Adipocyte (in vitro differentiated cells): ENCODE measurements at regions not wholly inside any gene's neighbourhood (a gene's known extent, or its start where the extent isn't known, plus 50 kb on each side); places are given as distances from the start of the nearest gene placed in this dataset.

Source experiments
- DNase-seq: peaks from one replicate; pipeline ENCODE4 v3.0.0-alpha.2; 2015; ENCODE audit warnings: low read depth
- H3K27me3 ChIP-seq: replicated peaks from 2 replicates; pipeline ENCODE4 v1.7.0; 2013; ENCODE audit warnings: mild to moderate bottlenecking, low read length, moderate library complexity; ENCODE audit not compliant: control insufficient read depth, insufficient read depth
- H3K36me3 ChIP-seq: 2 replicates; pipeline ENCODE4 v1.7.0; 2013; ENCODE audit warnings: low read length, mild to moderate bottlenecking, moderate library complexity; ENCODE audit not compliant: control insufficient read depth, insufficient read depth, severe bottlenecking
- H3K4me1 ChIP-seq: 2 replicates; pipeline ENCODE4 v1.7.0; 2013; ENCODE audit warnings: mild to moderate bottlenecking, low read length, moderate library complexity; ENCODE audit not compliant: control insufficient read depth, insufficient read depth
- H3K4me3 ChIP-seq: 2 replicates; pipeline ENCODE4 v1.7.0; 2013; ENCODE audit warnings: mild to moderate bottlenecking, low read length, moderate library complexity
- H3K9ac ChIP-seq: 2 replicates; pipeline ENCODE4 v1.7.0; 2013; ENCODE audit warnings: mild to moderate bottlenecking, low read length, moderate library complexity
- H3K9me3 ChIP-seq: 2 replicates; pipeline ENCODE4 v1.7.0; 2013; ENCODE audit warnings: mild to moderate bottlenecking, low read length, moderate library complexity; ENCODE audit not compliant: control insufficient read depth

DNA sequence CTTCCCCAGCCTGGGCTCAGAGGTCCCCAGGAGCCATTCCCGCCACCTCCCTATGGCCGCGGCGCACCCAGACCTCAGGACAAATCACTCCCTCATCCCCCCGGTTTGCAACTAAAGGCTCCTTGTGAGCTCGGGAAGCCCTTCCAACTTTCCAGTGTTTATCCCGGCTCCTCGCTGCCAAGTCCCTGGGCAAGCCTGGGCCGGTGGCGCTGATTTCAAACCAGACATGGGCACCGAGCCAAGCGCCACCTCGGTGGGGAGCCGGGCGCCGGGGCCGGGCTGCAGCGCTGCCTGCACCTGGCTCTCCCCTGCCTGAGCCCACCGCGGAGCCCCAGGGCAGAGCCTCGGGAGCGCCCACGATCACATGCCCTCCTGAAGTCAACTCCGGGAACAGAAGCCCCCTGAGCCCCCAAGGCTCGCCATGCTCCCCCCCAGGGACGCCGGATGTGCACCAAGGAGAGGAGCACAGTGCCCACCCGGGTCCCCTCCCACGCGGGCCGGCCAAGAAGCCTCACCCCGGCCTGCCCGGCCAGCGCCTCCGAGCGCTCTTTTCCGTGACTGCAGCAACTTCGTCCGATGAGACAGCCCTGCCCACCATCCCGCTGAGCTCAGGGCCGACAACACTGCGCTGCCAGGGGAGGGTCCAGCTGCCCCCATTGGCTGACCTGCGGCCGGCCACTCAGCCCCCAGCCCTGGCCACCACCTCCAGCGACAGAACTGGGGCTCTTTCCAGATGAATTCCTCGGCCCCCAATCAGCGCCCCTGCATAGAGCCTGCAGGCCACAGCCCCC lies 50.0 kb downstream of the NCOR2 start:
- peak overlapping the region; percentile 77 for H3K4me3 ChIP-seq

DNA sequence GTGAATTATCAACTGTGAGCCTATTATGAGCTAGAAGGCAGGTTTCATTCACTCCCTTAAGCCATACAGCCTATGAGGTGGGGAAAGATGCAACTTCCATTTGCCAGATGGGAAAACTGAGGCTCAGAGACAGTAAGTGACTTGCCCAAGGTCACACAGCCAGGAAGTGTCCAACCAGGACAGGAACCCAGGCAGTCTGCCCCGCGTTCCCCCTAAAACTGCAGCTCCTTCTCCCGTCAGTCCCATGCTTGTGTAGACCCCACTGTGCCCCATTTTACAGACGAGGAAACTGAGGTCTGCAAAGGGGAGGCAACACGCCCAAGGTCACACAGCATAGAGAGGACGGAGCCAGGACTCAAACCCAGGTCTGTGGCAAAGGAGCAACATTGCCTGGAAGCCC lies 50.6 kb downstream of the NCOR2 start:
- Histone ChIP-seq H3K4me1 (peaks cover 60% of the 10 kb centered on the region), H3K9me3 (no peaks in the 10 kb centered on the region), H3K4me3 (peak overlapping the region; percentile 77), H3K9ac (peak overlapping the region; percentile 81), H3K36me3 (no peaks in the 10 kb centered on the region), H3K27me3 (no peaks in the 10 kb centered on the region)
- DNase-seq, result no peak

More for the DNA sequence above, 50.0 kb downstream of the NCOR2 start:
- peak overlapping the region; percentile 81 for H3K9ac ChIP-seq
- H3K27me3 ChIP-seq, result no peaks in the 10 kb centered on the region
- H3K36me3 ChIP-seq, result no peaks in the 10 kb centered on the region
- DNase-seq, result peak; percentile 81
- H3K4me1 ChIP-seq, result peaks cover 57% of the 10 kb centered on the region
- H3K9me3 ChIP-seq, result no peaks in the 10 kb centered on the region

DNA sequence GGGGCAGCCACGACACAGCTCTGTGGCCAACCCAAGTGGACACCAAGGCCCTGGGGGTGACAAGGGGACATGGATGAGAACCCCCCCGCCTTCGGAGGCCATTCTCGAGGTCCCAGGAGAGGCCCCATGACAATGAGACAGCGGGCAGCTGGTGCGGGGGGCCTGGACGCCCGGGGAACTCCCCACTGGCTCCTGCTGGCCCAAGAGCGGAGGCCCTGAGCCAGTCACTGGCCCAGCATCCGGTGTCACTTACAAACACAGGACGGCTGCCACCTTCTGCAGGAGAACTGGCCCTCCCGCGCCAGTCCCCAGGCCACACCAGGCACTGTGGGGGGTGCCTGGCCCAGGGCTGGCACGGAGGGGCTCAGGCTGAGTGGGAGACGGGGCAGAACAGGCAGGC lies 51.4 kb downstream of the NCOR2 start:
- Histone ChIP-seq H3K9me3 (no peaks in the 10 kb centered on the region), H3K9ac (peak overlapping the region; percentile 81), H3K4me3 (no peak overlapping the region), H3K36me3 (no peaks in the 10 kb centered on the region), H3K4me1 (peaks cover 60% of the 10 kb centered on the region), H3K27me3 (no peaks in the 10 kb centered on the region)
- DNase-seq, result no peak

DNA sequence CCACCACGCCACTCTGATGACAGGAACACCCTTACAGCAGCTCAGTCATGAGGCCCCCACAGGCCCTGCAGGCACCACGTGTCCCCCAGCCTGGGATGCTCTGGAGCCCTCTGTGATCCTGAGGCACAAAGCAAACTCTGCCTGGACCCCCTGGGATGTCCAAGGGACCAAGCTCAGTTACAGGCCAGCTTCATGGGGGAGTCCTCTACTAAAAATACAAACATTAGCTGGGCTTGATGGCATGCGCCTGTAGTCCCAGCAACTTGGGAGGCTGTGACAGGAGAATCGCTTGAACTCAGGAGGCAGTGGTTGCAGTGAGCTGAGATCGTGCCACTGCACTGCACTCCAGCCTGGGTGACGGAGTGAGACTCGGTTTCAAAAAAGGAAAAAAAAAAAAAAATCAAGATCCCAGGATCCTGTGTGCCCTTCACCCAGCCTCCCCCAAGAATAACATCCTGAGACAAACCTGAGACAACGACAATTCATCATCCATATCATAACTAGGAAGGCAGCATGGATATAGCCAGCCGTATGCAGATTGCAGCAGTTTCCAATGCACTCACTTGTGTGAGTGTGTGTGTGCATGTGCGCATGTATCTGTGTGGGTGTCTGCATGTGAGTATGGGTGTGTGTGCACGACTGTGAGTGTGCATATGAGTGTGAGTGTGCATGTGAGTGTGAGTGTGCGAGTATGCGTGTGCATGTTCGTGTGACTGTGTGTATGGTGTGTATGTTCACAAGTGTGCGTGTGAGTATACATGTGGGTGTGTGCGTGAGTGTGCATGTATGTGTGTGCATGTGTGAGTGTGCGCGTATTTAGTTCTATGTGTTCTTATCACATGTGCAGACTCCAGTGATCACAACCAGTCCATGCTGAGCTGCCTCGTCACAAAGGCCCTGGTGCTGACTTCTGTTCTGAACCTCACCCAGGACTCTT lies 52.1 kb downstream of the NCOR2 start:
- Histone ChIP-seq H3K4me3 (no peak overlapping the region), H3K9ac (no peak overlapping the region), H3K4me1 (peaks cover 58% of the 10 kb centered on the region), H3K9me3 (no peaks in the 10 kb centered on the region), H3K27me3 (no peaks in the 10 kb centered on the region), H3K36me3 (no peaks in the 10 kb centered on the region)
- no peak for DNase-seq

GRCh38 chr12:124514145-124514995 lies 53.0 kb downstream of the NCOR2 start:
- Histone ChIP-seq H3K9me3 (no peaks in the 10 kb centered on the region), H3K4me1 (peaks cover 58% of the 10 kb centered on the region), H3K27me3 (no peaks in the 10 kb centered on the region), H3K36me3 (no peaks in the 10 kb centered on the region), H3K4me3 (no peak overlapping the region), H3K9ac (no peak overlapping the region)
- DNase-seq, result no peak

DNA sequence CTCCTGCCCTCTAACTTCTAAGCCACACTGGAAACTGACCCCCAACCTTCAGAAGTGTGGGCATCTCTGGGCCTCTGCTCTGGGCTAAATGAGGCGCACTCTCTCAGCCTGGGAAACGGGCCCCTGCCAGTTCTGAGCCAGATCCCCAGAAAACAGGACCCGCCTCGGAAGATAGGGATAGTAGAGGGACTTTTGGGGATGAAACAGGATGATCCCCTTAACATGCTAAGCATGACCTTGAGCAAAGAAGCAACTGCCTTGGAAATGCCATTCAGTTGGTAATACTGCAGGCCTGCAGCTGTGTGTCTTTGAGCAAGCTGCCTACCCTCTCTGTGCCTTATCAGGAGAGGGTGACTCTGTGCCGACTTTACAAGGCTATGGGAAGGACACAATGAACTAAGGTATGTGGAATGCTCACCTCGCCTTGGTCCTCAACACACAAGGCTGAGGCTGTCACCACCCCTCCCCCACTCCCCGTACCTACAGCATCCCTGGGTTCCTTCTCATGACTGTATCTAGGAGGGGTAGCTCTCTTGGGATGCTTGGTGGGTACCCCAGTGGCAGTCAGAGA lies 54.0 kb downstream of the NCOR2 start:
- peak overlapping the region; percentile 41 for H3K9ac ChIP-seq
- H3K4me1 ChIP-seq, result peaks cover 60% of the 10 kb centered on the region
- H3K4me3 ChIP-seq, result peak overlapping the region; percentile 39
- no peaks in the 10 kb centered on the region for H3K36me3 ChIP-seq
- no peaks in the 10 kb centered on the region for H3K27me3 ChIP-seq
- H3K9me3 ChIP-seq, result no peaks in the 10 kb centered on the region
- DNase-seq, result no peak

DNA sequence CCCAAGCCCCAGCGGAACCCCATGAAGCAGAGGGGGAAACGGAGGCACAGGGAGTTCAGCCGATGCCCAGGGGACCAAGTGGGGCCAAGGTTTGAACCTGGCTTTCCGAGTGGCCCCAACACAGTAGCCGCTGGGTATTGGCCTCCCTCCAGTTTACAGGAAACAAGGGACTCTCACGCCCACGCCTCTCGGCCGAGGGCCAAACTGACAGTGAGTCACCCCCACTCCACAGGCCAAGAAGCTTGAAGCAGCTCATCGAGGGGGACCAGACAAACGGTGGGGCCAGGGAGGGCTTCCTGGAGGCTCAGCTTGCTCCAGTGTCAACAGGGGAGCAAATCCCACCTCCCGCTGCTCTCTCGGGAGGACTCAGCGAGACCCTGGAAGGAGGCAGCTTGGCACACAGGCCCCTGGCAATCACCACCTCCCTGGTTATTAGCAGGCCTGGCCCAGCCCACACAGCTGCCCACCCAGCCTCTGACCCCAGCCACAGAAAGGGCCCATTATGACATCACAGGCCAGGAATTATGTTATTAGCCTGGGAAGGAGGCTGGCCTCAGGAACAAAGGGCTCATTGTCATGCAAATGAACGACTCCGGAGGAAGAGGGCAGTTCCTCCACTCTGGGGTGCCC lies 54.6 kb downstream of the NCOR2 start:
- H3K4me3 ChIP-seq, result peak overlapping the region; percentile 39
- H3K27me3 ChIP-seq, result no peaks in the 10 kb centered on the region
- H3K36me3 ChIP-seq, result no peaks in the 10 kb centered on the region
- peak overlapping the region; percentile 41 for H3K9ac ChIP-seq
- peak; percentile 93 for DNase-seq
- peaks cover 65% of the 10 kb centered on the region for H3K4me1 ChIP-seq
- H3K9me3 ChIP-seq, result no peaks in the 10 kb centered on the region

DNA sequence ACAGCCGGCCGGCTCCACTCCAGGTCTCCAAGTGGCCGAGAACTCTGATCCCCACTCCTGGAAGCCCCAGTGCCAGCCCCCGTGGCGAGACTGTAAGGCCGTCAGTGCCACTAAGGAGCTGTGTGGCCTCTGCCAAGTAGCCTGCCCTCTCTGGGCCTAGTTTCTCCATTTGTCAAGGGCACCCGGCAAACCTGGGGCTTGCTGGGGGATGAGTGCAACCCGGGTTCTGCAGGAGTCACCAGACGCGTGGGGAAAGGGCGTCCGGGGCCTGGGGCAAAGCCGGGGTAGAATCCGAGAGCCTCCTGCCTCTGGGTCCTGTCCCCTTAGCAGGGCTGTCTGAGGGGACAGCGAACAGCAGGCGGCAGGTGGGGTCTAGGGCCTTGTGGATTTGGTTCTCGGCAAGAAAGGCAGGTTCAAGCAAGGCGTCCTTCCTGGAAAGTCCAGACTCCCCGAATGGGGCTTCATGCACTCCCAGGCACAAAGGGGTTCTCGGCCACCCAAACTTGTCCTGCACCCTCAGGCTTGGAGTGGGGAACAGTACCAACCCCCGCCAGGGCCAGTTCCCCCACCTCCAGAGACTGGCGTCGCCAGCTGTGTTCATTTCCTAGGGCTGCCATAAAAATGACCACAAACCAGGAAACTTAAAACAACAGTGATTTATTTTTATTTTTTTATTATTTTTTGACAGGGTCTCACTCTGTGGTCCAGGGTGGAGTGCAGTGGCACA lies 56.0 kb downstream of the NCOR2 start:
- no peaks in the 10 kb centered on the region for H3K36me3 ChIP-seq
- peaks cover 60% of the 10 kb centered on the region for H3K4me1 ChIP-seq
- H3K27me3 ChIP-seq, result no peaks in the 10 kb centered on the region
- no peak overlapping the region for H3K4me3 ChIP-seq
- no peaks in the 10 kb centered on the region for H3K9me3 ChIP-seq
- no peak for DNase-seq
- no peak overlapping the region for H3K9ac ChIP-seq

GRCh38 chr12:124510301-124510970 lies 57.0 kb downstream of the NCOR2 start:
- Histone ChIP-seq H3K4me3 (no peak overlapping the region), H3K27me3 (no peaks in the 10 kb centered on the region), H3K36me3 (no peaks in the 10 kb centered on the region), H3K9ac (no peak overlapping the region), H3K4me1 (peaks cover 55% of the 10 kb centered on the region), H3K9me3 (no peaks in the 10 kb centered on the region)
- DNase-seq, result no peak
